ENCODE measurements at regions not wholly inside any gene's neighbourhood (a gene's known extent, or its start where the extent isn't known, plus 50 kb on each side); places are given as distances from the start of the nearest gene placed in this dataset.

DNA sequence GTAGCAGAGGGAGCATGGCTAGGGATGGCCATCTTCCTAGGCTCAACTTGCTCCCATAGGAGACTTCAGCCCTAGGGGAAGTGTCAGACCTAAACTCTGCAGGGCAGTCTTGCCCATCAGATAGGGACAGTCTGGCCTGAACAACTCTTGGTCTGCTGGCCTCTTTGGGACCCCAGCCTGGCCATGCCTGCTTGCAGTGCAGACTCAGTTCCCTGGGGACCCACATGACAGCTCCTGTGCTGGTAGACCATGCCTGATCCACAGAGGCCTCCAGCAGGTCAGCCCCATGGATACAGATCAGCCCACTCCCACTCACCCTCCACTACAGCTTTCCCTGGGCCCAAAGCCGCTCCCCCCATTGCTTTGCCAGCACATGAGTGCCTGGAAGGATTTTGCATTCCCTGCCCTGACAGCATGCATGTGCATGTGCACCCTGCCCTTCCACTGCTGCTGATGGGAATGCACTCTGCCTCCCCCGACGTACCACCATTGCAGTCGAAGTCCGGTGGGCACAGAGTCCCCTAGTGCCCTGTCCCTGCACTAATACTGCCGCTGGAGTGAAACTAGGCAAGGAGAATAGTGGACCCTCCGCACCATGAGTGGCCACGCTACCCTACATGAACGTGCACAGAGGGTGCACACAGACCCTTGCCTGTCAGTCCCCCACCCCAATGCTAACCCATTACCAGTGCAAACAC lies 841.4 kb downstream of the FSCB start:
- TF ChIP-seq, protein P1, sequence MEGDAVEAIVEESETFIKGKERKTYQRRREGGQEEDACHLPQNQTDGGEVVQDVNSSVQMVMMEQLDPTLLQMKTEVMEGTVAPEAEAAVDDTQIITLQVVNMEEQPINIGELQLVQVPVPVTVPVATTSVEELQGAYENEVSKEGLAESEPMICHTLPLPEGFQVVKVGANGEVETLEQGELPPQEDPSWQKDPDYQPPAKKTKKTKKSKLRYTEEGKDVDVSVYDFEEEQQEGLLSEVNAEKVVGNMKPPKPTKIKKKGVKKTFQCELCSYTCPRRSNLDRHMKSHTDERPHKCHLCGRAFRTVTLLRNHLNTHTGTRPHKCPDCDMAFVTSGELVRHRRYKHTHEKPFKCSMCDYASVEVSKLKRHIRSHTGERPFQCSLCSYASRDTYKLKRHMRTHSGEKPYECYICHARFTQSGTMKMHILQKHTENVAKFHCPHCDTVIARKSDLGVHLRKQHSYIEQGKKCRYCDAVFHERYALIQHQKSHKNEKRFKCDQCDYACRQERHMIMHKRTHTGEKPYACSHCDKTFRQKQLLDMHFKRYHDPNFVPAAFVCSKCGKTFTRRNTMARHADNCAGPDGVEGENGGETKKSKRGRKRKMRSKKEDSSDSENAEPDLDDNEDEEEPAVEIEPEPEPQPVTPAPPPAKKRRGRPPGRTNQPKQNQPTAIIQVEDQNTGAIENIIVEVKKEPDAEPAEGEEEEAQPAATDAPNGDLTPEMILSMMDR (conservative IDR thresholded peaks at IDR 0.05; ENCODE audit: low read depth, low read length), result no peak
- no peak for TF ChIP-seq EZH2 (IDR thresholded peaks at IDR 0.05; ENCODE audit: borderline replicate concordance, low read depth, low read length, poor library complexity, severe bottlenecking)
